ENCODE measurements at regions not wholly inside any gene's neighbourhood (a gene's known extent, or its start where the extent isn't known, plus 50 kb on each side); places are given as distances from the start of the nearest gene placed in this dataset.
"Not testable (repeated sequence)": the region's sequence is repeated elsewhere in the genome, so short reads cannot be mapped to it uniquely, and the experiment has no call there.

DNA sequence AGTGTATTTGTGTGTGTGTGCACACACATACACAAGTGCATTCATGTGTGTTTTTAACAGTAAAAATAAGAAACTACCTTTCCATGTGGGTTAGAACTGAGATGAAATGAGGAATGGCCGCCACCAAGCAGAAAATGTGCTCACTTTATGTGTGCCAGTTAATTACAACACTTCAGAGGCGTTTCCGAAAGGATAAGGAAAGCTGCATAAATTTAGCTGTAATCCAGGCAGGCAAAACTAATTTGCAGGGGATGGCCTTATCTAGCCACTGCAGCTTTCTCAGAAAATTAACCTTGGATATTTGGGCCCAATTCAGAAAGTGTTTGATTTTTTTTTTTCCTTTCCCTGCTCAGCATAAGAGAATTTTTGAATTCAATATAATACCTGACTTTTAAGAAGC lies 328.8 kb upstream of the PHF14 start:
- Histone ChIP-seq H3K27ac (no peak overlapping the region), H3K36me3 (no peaks in the 10 kb centered on the region), H3K4me3 (no peak overlapping the region), H3K27me3 (ENCODE audit: low read depth) (no peaks in the 10 kb centered on the region), H3K9me3 (no peaks in the 10 kb centered on the region), H3K4me1 (no peaks in the 10 kb centered on the region)
- intact Hi-C loops (cut with DNase I): no loop called here
- TF ChIP-seq, protein P1, sequence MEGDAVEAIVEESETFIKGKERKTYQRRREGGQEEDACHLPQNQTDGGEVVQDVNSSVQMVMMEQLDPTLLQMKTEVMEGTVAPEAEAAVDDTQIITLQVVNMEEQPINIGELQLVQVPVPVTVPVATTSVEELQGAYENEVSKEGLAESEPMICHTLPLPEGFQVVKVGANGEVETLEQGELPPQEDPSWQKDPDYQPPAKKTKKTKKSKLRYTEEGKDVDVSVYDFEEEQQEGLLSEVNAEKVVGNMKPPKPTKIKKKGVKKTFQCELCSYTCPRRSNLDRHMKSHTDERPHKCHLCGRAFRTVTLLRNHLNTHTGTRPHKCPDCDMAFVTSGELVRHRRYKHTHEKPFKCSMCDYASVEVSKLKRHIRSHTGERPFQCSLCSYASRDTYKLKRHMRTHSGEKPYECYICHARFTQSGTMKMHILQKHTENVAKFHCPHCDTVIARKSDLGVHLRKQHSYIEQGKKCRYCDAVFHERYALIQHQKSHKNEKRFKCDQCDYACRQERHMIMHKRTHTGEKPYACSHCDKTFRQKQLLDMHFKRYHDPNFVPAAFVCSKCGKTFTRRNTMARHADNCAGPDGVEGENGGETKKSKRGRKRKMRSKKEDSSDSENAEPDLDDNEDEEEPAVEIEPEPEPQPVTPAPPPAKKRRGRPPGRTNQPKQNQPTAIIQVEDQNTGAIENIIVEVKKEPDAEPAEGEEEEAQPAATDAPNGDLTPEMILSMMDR (IDR thresholded peaks at IDR 0.05): no peak
- DNase-seq (no peak), ATAC-seq (no peak)

DNA sequence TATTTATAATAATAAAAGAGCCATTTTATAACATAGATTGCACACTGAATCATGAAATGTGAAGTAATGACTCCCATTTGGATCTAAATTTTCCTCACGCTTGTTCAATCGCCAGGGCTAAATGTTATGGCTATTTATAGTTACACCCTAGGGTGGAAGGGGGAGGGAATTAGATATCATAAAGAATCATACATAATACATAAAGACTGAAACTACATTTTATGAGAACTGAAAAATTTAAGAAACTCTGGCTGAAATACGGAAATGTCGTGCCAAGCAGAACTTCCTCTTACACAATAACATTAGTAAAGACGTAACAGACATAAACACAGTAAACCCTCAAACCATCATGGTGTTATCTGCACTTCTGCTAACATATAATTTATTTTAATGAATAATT lies 327.5 kb upstream of the PHF14 start:
- ATAC-seq (no peak), DNase-seq (no peak)
- H3K4me1 ChIP-seq: no peaks in the 10 kb centered on the region
- no peaks in the 10 kb centered on the region for H3K9me3 ChIP-seq
- H3K36me3 ChIP-seq: no peaks in the 10 kb centered on the region
- intact Hi-C loops (cut with DNase I): no loop called here
- no peak overlapping the region for H3K27ac ChIP-seq
- TF ChIP-seq, protein P1 (IDR thresholded peaks at IDR 0.05): no peak
- no peak overlapping the region for H3K4me3 ChIP-seq
- no peaks in the 10 kb centered on the region for H3K27me3 ChIP-seq (ENCODE audit: low read depth)

DNA sequence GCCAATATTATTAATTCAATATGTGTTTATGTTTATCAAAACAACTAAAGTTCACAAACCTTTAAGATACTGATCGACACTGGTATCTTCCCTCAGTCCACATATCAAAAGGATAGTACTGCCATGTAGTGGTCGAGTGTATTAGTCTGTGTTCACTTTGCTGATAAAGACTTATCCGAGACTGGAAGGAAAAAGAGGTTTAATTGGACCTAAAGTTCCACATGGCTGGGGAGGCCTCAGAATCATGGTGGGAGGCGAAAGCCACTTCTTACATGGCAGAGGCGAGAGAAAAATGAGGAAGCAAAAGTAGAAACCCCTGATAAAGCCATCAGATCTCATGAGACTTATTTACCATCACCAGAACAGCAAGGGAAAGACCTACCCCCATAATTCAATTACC lies 325.4 kb upstream of the PHF14 start:
- H3K27me3 ChIP-seq (ENCODE audit: low read depth): no peaks in the 10 kb centered on the region
- H3K4me1 ChIP-seq: no peaks in the 10 kb centered on the region
- ATAC-seq: no peak
- intact Hi-C loops (cut with DNase I): no loop called here
- TF ChIP-seq, protein P1 (IDR thresholded peaks at IDR 0.05): no peak
- H3K9me3 ChIP-seq: no peaks in the 10 kb centered on the region
- H3K4me3 ChIP-seq: no peak overlapping the region
- H3K36me3 ChIP-seq: no peaks in the 10 kb centered on the region
- no peak for DNase-seq
- H3K27ac ChIP-seq: no peak overlapping the region

DNA sequence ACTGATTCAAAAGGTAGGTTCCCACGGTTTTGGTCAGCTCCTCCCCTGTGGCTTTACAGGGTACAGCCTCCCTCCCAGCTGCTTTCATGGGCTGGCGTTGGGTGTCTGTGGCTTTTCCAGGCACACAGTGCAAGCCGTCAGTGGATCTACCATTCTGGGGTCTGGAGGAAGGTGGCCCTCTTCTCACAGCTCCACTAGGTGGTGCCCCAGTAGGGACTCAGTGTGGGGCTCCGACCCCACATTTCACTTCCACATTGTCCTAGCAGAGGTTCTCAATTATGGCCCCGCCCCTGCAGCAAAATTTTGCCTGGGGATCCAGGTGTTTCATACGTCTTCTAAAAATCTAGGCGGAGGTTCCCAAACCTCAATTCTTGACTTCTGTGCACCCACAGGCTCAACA lies 324.6 kb upstream of the PHF14 start:
- intact Hi-C loops (cut with DNase I); ATAC-seq: not testable (repeated sequence)

DNA sequence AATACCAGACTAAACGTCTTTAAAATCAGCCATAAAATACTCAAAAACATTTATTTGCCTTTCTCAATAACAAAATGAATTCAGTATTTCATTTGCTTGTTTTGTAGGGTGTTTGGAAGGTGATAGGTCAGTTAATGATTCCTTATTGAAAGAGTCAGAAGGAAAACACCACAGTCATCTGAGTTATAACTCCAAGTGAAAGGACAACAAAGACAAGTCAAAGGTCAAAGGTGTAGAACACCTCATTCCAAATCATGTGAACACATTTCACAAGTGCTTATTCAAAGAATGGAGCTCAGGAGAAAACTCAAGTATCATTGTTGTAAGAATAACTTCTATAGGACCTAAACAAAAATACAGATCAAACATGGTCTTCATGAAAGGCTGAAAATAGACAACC lies 318.6 kb upstream of the PHF14 start:
- intact Hi-C loops (cut with DNase I): no loop called here
- TF ChIP-seq, protein P1 (IDR thresholded peaks at IDR 0.05): no peak
- Histone ChIP-seq H3K36me3 (no peaks in the 10 kb centered on the region), H3K27ac (no peak overlapping the region), H3K4me3 (no peak overlapping the region), H3K27me3 (ENCODE audit: low read depth) (no peaks in the 10 kb centered on the region), H3K4me1 (no peaks in the 10 kb centered on the region), H3K9me3 (no peaks in the 10 kb centered on the region)
- ATAC-seq: no peak
- DNase-seq: no peak

More for the DNA sequence above, 324.6 kb upstream of the PHF14 start:
- not testable (repeated sequence) for H3K27ac ChIP-seq; DNase-seq; H3K36me3 ChIP-seq; H3K9me3 ChIP-seq; H3K4me3 ChIP-seq; H3K4me1 ChIP-seq; H3K27me3 ChIP-seq (ENCODE audit: low read depth)

DNA sequence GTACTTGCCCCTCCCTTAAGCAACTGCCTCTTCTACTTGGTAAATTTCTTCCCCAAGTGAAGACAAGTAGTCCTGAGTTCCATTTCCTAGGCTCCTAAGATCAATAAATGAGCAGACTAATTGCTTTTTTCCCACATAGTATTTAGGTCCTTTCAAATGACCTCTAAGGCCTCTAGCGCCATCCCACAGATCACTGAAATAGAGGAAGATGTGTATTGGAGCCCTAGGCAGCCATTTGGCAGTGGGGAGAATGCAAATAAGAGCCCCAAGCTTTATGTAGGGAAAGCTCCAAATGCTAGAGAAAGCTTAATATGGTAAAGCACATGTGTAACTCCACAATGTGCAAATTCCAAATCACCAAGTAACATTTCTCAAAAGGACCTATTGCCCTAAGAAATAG lies 316.5 kb upstream of the PHF14 start:
- intact Hi-C loops (cut with DNase I): no loop called here
- no peaks in the 10 kb centered on the region for H3K4me1 ChIP-seq
- ATAC-seq (no peak), DNase-seq (no peak)
- no peak overlapping the region for H3K27ac ChIP-seq
- H3K4me3 ChIP-seq: no peak overlapping the region
- no peaks in the 10 kb centered on the region for H3K27me3 ChIP-seq (ENCODE audit: low read depth)
- H3K36me3 ChIP-seq: no peaks in the 10 kb centered on the region
- H3K9me3 ChIP-seq: no peaks in the 10 kb centered on the region
- TF ChIP-seq, protein P1 (IDR thresholded peaks at IDR 0.05): no peak

Data from lower lobe of right lung (tissue), 2 donors.